HG03060 (cell line): ENCODE measurements at regions not wholly inside any gene's neighbourhood (a gene's known extent, or its start where the extent isn't known, plus 50 kb on each side); places are given as distances from the start of the nearest gene placed in this dataset.
"Not testable (repeated sequence)": the region's sequence is repeated elsewhere in the genome, so short reads cannot be mapped to it uniquely, and the experiment has no call there.

ENCODE experiments used
- ATAC-seq: cut with Tn5 transposase; IDR thresholded peaks from one replicate; pipeline ENCODE4 v1.9.1; 2021; ENCODE audit warnings: low read depth, moderate number of reproducible peaks; ENCODE audit not compliant: unreplicated experiment

DNA sequence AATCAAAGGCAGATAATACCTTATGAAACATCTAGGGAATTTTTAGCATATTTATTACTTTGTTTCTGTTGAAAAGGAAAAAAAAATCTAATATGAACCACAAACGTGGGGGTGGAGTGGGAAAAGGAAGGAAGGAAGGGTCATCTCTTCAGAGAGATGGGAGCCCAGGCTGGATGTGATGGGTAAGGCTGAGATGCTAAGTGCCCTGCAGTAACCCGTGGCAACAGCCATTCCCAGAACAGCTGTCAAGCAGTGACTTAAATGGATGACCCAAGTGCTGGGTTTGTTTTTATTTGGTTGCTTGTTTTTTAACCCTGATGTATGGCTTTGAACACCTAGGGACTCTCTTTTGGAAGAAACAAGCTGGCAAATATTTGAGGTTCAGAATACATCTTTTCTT lies 50.7 kb upstream of the KLF7 start:
- ATAC-seq, result no peak

DNA sequence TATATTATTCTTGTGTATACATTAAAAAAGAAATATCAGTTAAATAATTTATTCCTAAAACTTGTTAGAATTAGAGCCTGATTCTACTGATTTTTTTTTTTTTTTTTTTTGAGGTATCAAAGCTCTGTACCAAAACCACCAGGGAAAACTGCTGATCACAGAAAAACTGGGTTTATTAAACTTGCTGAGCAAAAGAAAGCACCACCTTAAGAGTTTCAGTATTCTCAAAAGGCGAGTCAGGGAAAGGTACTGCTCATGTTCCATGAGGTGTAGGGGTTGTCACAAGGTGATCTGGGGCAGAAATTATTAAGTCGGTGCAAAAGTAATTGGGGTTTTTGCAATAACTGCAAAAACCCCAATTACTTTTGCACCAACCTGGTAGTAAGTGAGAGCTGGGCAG lies 51.7 kb upstream of the KLF7 start:
- no peak for ATAC-seq

DNA sequence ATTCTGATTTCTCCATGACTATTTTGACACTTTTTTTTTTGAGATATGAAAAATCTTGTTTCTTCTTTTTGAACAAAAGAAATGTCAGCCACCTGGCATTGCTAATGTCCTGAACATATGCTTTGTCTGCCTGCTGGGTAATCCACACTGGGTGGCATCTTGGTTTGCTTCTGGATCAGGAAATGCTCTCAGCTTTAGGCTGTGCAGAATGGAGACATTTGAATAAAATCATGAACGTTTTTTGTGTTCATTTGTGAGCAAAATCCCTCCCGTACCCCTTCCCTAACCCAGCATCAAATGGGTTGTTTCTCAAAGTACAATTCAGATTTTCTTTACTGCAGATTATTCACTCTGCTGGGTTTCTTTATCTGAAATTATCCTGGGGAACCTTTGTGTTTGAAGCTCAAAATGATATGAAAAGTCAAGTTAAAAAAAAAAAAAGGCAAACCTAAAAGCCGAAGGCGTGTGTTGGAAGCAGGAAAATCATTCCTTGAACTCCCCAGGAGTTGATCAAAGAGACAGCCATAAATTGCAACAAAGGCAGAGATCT lies 53.4 kb upstream of the KLF7 start:
- no peak for ATAC-seq

DNA sequence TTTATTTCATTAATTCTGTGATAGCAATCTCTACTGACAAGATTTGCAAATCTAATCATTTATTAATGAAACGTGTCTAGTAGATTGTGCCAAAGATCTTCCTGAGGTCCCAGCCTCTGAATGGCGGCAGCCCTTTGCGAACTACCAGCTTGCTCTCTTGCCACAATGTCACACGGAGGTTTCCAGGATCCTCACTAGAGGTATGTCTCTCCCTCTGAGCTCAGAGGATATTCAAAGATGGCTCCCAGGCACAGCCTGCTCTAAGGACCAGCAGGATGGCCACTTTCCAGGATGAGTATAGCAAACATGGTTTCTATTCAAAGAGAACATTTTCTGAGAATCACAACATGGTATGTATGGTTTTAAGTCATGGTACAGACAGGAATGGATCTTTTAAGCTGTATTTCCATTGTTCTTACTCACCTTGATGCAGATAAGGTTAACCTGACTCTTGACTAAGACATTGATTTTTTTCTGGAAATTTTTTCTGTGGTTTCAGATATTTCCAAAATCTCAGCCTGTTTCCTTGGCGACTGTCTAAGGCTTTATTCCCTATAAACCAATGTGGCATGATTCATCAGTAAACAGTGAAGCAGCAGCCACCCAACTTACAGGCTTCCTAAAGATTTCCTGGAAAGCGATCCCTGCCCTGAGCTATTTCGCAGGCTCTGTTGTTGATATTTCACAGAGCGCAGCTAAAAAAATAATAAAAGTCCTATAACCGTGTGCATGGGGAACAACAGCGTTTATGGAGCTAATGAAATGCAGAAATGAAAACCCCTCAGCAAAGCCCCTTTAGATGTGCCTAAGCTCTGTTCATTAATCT lies 54.1 kb upstream of the KLF7 start:
- ATAC-seq, result no peak

DNA sequence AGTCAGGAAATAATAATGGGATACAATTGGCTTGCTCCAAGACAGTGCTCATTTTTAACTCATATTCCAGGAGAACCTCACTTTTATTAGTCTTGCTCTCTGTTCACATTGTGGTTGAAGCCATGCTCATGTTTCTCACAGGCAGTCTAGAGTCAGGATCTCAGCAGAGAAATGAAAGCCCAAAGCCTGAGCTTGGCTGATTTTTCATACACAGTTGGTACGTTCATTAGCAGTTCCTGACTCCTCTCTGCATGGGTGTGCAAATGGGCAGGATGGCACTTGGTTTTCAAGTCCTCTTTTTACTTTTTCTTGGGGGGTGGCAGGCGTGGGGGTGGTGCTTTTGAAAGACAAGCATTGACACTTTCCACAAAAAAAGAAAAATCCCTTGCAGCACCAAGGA lies 56.0 kb upstream of the KLF7 start:
- ATAC-seq, result no peak

DNA sequence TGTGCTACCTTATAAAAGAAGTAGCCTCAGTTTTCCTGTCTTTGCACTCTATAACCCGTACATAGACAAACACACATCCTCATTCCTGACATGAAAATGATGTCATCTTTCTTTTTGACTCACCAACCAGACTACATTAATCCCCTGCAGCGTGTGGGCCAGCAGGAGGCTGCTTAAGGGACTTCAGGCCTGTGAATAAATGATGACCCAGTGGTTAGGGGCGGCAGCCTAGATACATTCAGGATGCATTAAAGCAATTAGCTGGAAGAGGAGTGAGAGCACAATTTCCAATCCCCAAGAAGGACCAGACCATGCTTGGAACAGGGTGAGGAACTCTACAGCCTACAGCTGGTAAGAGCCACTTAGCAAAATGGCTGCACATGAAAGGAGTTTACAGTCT lies 57.3 kb upstream of the KLF7 start:
- peak; percentile 74 for ATAC-seq

DNA sequence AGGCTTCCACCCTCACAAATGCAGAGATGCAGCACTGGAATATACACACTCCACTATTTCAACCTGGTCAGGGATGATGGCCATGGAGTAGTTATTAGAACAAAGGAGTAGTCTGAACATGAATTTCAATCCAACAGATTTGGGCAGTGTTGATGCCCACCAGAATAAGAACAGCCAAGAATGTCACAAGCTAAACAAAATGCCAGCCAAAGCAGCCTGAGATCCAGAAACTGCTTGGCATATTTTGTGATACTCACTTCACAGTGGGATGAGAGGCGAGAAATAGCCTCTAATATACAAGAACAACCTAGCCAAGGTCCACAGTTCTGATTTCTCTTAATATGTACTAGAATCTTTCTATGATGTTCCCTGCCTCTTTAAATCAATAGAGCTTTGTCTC lies 58.6 kb upstream of the KLF7 start:
- no peak for ATAC-seq

DNA sequence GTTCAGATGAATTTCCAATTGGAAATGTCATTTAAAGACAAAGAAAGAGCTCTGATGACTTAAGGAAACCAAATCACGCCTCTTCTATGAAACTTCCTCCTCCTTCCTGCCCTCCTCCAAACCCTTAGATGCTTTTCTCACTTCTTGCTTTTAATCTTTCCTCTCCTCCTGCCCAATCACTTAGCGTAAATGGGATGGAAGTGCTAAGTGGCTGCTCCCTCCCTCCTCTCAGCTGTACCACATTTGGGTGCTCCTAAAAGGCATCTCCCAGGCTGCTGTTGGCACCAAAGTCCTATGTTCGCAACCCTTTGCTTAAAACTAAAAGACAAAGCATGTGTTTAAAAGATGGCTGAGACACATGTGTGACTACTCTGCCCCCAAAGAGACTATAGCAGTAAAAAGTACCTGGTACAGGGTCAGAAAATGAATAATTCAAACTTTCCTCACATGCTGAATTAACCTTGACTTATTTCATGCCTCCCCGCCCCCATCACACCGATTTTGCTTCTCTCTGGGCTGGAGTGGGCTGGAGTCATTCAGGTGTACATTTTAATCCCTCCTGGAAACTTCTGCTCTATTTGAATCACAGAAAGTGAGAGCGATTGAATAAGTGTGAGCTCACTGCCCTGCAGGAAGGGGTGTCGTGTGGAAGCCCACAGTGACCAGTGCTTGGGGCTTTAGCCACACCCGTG lies 59.2 kb upstream of the KLF7 start:
- ATAC-seq, result no peak

DNA sequence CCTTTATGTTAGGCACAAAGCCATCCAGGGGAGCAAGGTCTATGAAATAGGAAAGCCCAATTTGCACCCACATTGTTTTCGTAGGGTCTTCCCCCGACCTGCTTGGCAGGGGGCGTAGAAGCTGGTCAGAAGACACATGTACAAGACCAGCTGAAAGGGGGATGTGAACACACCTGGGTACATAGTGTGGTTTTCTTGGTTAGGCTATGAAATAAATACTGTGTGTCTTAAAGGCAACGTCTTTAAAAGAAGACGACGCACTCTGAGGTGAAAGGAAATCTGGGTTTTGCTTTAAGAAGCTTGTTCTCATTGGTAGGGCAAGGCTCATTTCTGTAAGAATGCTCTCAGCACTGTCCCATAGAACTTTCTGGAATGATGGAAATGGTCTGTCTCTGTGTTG lies 60.0 kb upstream of the KLF7 start:
- no peak for ATAC-seq

DNA sequence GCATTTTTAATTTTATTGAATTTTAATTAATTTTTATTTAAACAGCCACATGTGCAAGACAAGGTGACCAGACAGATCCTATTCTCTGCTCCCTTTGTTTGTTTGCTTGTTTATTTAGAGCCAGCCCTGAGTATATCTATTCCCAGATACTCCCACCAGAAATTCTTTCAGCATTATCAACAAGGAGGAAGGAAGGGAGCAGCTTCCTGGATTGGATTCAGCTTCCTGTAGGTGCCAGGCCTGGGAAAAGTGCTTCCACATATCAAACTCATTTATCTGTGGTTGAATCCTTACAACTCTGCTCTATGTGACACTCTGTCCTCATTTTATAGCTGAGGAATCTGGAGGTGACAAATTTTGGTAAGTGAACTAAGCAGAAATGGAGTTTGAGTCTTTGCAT lies 60.5 kb upstream of the KLF7 start:
- ATAC-seq, result no peak

DNA sequence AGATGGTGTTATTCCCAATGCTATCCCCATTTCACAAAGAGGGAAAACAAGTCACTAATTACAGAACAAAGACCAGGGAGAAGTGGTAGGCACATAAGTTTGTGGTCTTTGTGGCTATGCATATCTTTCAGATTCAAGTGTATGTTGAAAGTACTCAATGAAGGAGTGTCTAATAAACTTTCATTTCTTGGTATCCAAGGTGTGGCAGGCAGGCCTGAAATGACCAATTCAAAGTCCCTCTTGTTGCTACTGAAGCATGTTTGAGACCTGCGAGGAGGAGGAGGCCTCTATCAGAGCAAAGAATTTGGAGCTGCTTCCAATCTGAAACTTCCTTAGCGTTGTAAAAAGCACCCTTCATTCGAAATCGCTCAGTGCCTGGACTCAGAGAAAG lies 60.9 kb upstream of the KLF7 start:
- no peak for ATAC-seq

DNA sequence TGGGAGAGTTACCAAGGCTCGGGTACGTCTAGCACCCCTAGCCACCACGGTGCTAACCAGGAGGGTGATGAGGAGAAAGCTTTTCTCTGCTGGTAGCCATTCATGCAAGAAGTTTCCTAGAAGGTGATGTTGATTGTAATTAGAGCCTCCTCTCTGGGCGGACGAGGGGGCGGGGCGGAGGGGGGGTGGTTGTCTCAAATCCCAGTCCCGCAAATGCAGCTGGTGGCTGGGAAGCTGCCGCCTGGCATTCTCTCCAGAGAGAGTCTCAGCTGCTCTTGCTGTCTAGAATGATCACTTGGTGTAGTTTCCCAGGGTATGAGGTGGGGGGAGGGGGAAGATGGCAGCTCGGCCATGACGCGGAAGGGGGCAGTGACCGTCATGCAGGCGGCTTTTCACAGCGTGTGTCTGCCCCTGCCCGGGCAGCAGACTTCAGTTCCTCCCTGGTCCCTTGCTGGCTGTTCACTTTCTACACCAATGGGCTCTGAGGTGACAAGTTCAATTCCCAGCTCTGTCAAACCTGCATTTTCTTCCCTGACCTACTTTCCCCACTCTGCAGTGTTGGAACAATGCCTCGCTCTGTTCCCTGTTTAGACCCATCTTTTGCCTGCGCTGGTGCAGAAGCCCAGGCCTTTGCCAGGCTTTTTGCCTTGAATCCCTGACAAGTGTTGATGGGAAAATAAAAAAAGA lies 61.5 kb upstream of the KLF7 start:
- no peak for ATAC-seq

DNA sequence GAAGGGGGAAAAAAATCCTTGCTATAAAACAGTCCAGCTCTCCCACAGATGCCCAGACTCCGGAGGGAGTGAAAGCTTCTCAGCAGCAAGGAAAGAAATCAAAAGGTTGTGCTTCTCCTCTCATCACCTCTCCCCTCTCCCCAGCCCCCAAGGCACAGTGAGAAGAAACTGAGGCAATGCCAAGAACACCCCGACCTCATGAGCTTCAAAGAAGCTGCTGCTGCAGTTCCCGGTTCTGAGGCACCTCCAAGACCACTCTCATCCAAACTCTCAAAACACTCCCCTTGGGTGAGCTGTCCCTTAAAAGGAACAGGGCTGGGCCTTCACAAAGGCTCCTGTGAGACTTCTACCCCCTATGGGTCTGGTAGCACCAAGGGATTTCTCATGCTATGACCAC lies 62.0 kb upstream of the KLF7 start:
- ATAC-seq, result no peak

DNA sequence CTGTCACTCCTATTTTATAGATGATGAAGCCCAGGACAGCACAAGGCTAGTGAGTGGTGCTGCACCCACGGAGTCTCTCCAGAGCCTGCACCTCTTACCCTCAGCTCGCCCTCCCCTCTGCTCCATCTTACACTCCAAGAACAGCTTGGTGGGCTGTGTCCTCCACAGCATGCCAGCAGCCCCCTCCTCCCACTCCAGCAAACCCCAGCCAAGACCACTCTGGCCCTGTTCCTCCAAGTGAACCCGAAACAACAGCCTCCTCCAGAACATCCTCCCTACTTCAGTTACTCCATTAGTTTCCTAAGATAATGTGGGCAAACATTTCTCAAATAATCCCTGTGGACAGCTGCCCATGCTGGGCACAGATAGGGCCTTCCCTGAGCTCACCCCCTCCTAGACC lies 62.7 kb upstream of the KLF7 start:
- ATAC-seq, result no peak

DNA sequence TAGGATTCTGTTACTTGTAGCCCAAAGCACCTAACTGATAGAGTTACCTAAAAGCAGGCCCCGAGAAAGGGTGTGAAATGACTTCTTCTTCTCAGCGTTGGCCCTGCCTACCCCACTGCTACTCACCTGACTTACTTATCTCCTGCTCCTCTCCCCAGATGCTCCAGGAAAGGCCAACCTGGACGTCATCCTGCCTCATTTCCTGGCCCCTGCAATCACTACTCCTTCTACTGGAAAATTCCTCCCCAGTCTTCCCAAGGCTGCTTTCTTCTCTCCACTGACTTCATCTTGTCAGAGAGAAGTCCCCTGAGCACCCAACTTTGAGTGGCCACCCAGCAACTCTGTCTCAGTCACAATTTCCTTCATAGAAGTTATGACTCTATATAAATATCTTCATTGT lies 63.4 kb upstream of the KLF7 start:
- ATAC-seq, result no peak

DNA sequence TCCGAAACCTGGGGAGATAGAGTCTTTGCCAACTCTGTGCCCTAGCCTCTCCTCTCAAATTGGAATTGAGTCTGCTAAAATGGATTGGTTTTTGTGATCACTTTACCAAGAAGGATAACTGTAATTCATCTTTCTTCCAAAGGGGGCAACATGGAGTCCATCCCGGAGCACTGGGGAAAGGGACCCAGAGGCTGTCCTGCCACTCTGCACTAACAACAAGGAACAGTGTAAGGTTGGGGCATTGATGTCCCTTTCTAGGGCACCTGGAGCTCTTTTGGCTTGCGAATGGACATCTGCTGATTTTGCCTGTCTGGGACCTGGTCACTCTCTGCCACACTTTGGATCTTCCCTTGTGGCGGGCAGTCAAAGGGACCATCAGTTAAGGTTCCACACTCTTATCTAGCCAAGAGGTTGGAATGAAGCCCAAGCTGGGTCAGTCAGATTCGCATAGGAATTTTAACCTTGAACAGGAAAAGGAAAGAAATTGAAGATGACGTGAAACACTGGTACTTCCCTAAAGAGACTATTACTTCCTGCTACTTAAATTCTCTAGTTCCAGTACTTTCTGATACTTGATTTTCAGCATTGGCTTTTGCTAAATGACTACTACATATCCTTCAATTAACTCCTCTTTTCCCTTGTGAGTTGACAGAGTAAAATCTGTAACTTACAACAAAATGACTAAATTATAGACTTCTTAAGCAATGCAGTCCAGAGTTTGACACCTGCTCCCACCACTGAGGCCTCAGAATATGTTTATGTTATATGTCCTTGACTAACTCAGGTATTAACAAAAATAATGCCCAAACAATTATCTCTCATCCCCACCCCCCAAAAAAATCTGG lies 64.7 kb upstream of the KLF7 start:
- no peak for ATAC-seq

DNA sequence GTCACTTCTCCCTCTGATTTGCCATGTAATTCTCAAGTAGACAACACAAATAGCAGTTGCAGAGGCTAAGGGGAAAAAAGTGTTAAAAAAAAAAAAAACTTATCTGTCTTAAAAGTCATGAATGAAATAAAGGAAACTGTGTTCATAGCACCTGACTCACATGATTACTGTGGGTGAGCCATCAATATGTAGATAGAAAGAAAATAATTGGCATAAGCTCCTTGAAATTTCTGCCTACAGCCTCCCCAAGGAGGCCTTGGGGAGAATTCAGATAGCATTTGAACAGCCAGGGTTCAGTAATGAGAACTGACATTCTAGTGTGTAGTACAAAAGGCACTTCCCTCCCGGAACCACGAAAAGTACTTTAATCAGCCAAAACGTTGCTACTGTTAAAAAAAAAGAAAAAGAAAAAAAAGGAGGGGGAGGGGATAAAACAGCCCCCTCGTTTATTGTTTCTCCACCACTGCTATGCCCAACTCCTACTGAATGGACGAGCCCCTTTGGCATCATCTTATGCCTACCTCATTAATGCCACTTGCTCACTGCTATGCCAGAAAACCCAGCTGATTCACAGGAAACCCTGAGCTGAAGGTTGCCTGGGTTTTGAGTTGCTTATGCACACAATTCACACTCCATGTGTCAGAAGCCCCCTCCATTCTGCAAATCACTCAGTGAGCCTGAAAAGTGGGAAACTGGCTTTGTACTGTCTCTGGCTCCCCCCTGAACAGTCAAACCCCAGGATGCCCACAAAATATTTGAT lies 65.5 kb upstream of the KLF7 start:
- ATAC-seq, result no peak

DNA sequence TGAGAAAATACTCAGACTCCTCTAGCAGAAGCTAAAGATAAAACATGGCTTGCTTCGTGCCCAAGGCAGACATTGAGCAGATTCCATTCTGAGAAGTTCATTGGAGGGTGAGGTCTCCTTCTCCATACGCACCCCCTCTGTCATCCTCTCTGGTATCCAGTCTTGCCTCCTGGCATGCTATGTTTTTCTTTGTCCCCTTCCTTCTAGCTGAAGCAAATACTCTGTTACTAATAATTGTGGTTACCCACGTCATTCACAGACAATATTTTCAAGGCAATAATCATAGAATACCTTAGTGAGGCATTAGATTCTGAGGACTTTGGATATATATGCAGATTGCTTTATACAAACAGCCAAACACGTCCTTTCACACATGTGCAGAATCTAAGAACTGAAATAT lies 66.2 kb upstream of the KLF7 start:
- no peak for ATAC-seq

DNA sequence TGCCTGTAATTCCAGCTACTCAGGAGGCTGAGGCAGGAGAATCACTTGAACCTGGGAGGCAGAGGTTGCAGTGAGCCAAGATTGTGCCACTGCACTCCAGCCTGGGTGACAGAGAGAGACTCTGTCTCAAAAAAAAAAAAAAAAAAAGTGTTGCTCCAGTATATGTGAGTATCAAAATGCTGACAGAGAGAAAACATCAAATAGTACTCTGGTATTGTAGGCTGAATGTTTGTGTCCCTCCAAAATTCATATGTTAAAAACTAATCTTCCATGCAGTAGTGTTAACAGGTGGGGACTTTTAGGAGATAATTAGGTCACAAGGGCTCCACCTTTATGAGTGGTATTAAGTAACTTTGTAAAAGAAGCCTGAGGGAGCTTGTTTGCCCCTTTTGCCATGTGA lies 67.4 kb upstream of the KLF7 start:
- ATAC-seq, result not testable (repeated sequence)

DNA sequence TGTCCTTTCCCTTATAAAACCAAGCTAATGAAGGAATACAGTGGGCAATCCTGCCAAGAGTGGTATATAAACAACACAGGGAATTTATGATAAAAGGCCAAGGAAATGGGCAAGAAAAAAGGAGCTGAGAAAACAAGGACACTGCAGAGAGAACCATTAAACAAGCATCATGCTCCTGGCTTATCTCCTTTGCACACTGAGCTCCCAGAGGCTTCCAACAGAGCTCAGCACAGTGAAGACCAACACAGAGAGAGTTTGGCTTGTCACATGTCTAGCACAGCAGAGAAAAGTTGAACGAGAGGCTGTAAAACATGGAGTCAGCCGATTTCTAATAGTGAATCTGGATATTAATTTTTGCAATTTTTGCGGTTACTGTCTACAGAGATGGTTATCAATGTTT lies 68.0 kb upstream of the KLF7 start:
- no peak for ATAC-seq
